ENCODE measurements at regions not wholly inside any gene's neighbourhood (a gene's known extent, or its start where the extent isn't known, plus 50 kb on each side); places are given as distances from the start of the nearest gene placed in this dataset.

- TF ChIP-seq CREB5 (CRISPR knock-in tag; IDR thresholded peaks at IDR 0.05; ENCODE audit: low read depth) (no peak), TOX (CRISPR knock-in tag; IDR thresholded peaks at IDR 0.05; ENCODE audit: borderline replicate concordance) (no peak), ZNF8 (CRISPR knock-in tag; IDR thresholded peaks at IDR 0.05) (no peak), ARNTL (CRISPR knock-in tag; IDR thresholded peaks at IDR 0.05; ENCODE audit: borderline replicate concordance, low read depth) (no peak), ZFP30 (CRISPR knock-in tag; IDR thresholded peaks at IDR 0.05) (no peak), PATZ1 (CRISPR knock-in tag; IDR thresholded peaks at IDR 0.05; ENCODE audit: borderline replicate concordance) (no peak), ISL1 (CRISPR knock-in tag; IDR thresholded peaks at IDR 0.05) (no peak), ZFP3 (CRISPR knock-in tag; IDR thresholded peaks at IDR 0.05) (no peak), RARB (CRISPR knock-in tag; IDR thresholded peaks at IDR 0.05) (no peak), TCF4 (CRISPR knock-in tag; IDR thresholded peaks at IDR 0.05; ENCODE audit: borderline replicate concordance) (no peak), POU6F1 (CRISPR knock-in tag; IDR thresholded peaks at IDR 0.05; ENCODE audit: borderline replicate concordance, low read depth) (no peak), ZNF565 (CRISPR knock-in tag; conservative IDR thresholded peaks at IDR 0.05; ENCODE audit: low read depth) (no peak), OSR1 (CRISPR knock-in tag; IDR thresholded peaks at IDR 0.05) (no peak), ZNF70 (CRISPR knock-in tag; IDR thresholded peaks at IDR 0.05) (no peak)
Observed at GRCh38 chr7:157470017-157470322, 133.2 kb downstream of the DNAJB6 start.
